Naive thymus-derived CD8-positive, alpha-beta T cell (primary cell): ENCODE measurements at regions not wholly inside any gene's neighbourhood (a gene's known extent, or its start where the extent isn't known, plus 50 kb on each side); places are given as distances from the start of the nearest gene placed in this dataset.

Experiments used
- ATAC-seq, 2 donors: fragments of 150-1000 bp; cut with Tn5 transposase in 1 of 2; sonication (Bioruptor Pico), chemical (Tn5 transposase) in 1 of 2; 1 replicate in 1 of 2; 2 replicates in 1 of 2; pipeline ENCODE4 v1.10.0; 2021; ENCODE audit warnings: mild to moderate bottlenecking in 2 of 2, moderate library complexity in 2 of 2
- POLR2A ChIA-PET: fragments of 350-600 bp; sonication (Branson Sonifier 250); formaldehyde crosslinking; loops from one replicate; lab custom pipeline; 2021; ENCODE audit warnings: antibody characterized with exemption; lab: Charles Lee
- DNase-seq, 10 donors: peaks; one replicate each; pipeline versions ENCODE4 v3.0.0 to v3.0.0-alpha.2; 2020 to 2022
- H3K27ac Mint-ChIP-seq, 10 donors: one replicate each; pipeline ENCODE4 v1.8.0; 2020 to 2022; ENCODE audit warnings: mild to moderate bottlenecking in 10 of 10, mixed read lengths in 10 of 10, moderate library complexity in 4 of 10, inconsistent platforms in 1 of 10
- H3K27me3 Mint-ChIP-seq, 5 donors: one replicate each; pipeline ENCODE4 v1.8.0; 2021 to 2022; ENCODE audit warnings: mixed read lengths in 5 of 5
- H3K36me3 Mint-ChIP-seq, 3 donors: one replicate each; pipeline ENCODE4 v1.8.0; 2020 to 2022; ENCODE audit warnings: mixed read lengths in 3 of 3, mild to moderate bottlenecking in 2 of 3, inconsistent platforms in 1 of 3
- H3K4me1 Mint-ChIP-seq, 4 donors: one replicate each; pipeline ENCODE4 v1.8.0; 2021 to 2022; ENCODE audit warnings: mixed read lengths in 4 of 4
- H3K4me3 Mint-ChIP-seq, 10 donors: one replicate each; pipeline ENCODE4 v1.8.0; 2020 to 2022; ENCODE audit warnings: mild to moderate bottlenecking in 10 of 10, mixed read lengths in 10 of 10, moderate library complexity in 6 of 10, inconsistent platforms in 1 of 10
- H3K9me3 Mint-ChIP-seq, 9 donors: one replicate each; pipeline ENCODE4 v1.8.0; 2020 to 2022; ENCODE audit warnings: mixed read lengths in 9 of 9, mild to moderate bottlenecking in 3 of 9, inconsistent platforms in 1 of 9, moderate library complexity in 1 of 9

DNA sequence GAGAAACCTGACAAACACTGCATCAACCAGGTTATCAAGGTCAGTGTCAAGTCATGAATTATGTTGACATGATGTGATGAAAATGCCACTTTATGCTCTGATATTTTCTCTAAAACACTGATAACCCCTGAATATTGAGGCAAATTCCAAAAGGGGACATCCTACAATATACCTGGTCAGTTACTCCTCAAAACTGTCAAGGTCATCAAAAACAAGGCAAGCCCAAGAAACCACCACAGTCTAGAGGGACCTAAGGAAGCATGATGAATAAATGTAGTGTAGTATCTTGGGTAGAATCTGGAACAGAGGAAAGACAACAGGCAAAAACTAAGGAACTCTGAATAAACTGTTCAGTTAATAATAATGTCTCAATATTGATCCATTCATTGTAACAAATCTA, 275.3 kb upstream of the THRB start:
- peaks cover 0 to 14% (median 0%) of the 10 kb centered on the region in 9 donors for H3K9me3 Mint-ChIP-seq
- no peaks in the 10 kb centered on the region for H3K27me3 Mint-ChIP-seq
- no peaks in the 10 kb centered on the region for H3K4me1 Mint-ChIP-seq

DNA sequence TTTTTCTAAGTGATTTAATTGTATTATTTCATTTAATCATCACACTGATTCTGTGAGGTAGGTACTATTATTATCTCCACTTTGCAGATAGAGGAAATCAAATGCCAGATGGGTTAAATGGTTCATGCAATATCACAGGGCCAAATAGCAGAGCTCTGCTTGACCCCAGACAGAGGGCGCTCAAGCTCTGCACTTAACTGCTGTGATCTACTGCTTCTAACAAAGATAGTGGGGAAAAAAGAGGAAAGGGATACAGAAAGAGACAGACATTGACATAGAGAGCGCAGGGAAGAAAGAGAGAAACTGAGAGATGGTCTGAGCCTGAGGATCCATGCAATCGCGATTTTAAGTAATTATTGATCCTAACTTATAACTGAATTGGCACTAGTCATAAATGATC, 279.1 kb upstream of the THRB start:
- Mint-ChIP-seq H3K4me1 (no peaks in the 10 kb centered on the region), H3K4me3 (no peak overlapping the region), H3K27ac (no peak overlapping the region), H3K9me3 (peaks cover 0 to 8% (median 0%) of the 10 kb centered on the region in 9 donors), H3K36me3 (no peaks in the 10 kb centered on the region), H3K27me3 (no peaks in the 10 kb centered on the region)
- DNase-seq (no peak), ATAC-seq (no peak)
- POLR2A ChIA-PET, result no interaction called here

More for the DNA sequence above, 275.3 kb upstream of the THRB start:
- H3K4me3 Mint-ChIP-seq, result no peak overlapping the region
- no peaks in the 10 kb centered on the region for H3K36me3 Mint-ChIP-seq
- no peak for ATAC-seq
- POLR2A ChIA-PET, result no interaction called here
- no peak for DNase-seq
- no peak overlapping the region for H3K27ac Mint-ChIP-seq

DNA sequence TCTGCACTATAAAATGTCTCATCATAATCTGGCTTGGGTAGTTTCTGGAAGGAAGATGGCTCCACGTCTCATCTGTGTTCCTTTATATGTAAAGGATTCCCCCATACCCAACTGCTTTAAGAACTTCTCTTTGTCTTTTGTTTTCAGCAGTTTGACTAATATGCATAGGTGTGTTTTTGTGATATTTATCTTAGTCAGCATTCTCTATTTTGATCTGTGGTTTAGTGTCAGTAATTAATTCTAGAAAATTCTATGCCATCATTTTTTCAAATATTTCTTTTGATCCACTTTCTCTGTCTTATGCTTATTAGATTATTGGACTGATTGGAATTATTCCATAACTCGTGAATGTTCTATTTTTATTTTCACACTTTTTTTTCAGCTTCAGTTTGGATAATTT, 286.3 kb upstream of the THRB start:
- no peak overlapping the region for H3K27ac Mint-ChIP-seq
- no peaks in the 10 kb centered on the region for H3K27me3 Mint-ChIP-seq
- peaks cover 0 to 13% (median 0%) of the 10 kb centered on the region in 3 donors for H3K36me3 Mint-ChIP-seq
- POLR2A ChIA-PET, result no interaction called here
- no peaks in the 10 kb centered on the region for H3K4me1 Mint-ChIP-seq
- H3K4me3 Mint-ChIP-seq, result no peak overlapping the region
- H3K9me3 Mint-ChIP-seq, result peaks cover 5 to 32% (median 18%) of the 10 kb centered on the region in 9 donors
- ATAC-seq, result no peak
- no peak for DNase-seq

DNA sequence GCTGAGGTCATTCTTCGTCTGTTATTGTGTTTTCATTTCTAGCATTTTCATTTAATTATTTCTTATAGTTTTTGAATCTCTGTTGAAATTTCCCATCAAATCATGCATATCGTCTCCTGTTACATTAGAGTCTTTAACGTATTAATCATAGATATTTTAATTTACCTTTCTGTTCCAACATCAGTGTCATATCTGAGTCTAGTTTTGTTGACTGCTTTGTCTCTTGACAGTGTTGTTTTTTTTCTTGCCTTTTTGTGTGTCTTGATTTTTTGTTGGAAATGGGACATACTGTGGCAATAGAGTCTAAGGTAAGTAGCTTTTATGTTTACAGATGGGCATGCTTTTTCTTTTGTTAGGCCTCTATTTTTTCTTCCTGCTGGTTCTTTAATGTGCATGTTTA, 286.8 kb upstream of the THRB start:
- POLR2A ChIA-PET, result no interaction called here
- H3K27me3 Mint-ChIP-seq, result no peaks in the 10 kb centered on the region
- peaks cover 5 to 33% (median 19%) of the 10 kb centered on the region in 9 donors for H3K9me3 Mint-ChIP-seq
- peaks cover 0 to 13% (median 0%) of the 10 kb centered on the region in 3 donors for H3K36me3 Mint-ChIP-seq
- H3K4me3 Mint-ChIP-seq, result no peak overlapping the region
- H3K4me1 Mint-ChIP-seq, result no peaks in the 10 kb centered on the region
- ATAC-seq (no peak), DNase-seq (no peak)
- H3K27ac Mint-ChIP-seq, result no peak overlapping the region

DNA sequence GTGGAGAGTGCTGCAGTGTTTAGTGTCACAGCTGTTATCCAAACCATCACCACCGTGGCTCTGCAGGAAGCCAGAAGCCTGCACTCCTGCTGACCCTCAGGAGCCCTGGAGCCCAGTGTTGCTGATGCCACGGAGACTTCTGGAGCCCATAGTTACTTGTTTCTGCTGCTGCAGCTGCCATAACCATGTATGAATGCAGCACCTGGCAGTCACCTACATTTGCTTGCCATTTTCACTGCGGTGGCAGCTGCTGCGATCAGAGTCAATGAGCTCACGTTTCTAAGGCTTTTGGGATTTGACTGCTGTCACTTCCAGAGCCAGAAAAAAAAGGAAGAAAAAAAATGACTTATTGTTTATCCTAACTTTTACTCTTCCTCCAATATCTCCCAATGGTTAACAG, 299.2 kb upstream of the THRB start:
- Mint-ChIP-seq H3K4me1 (no peaks in the 10 kb centered on the region), H3K9me3 (peaks cover 0 to 5% (median 0%) of the 10 kb centered on the region in 9 donors), H3K36me3 (no peaks in the 10 kb centered on the region)

DNA sequence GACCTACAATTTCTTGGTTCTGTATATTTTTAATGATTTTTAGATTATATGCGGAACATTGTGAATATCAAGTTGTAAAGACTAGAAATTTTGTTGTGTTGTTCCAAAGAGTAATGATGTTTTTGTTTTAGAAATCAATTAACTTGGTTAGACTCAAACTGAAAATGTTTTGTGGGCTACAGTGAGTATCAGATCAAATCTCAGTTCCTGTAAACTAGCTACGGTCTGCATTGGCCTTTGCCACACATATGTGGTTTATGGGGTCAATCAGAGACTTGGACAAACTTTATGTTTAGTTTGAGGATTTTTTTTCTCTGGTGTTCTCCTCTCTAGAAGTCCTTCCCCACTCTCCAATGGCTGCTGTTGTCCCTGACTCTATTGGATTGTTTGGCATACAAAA, 308.0 kb upstream of the THRB start:
- no peaks in the 10 kb centered on the region for H3K4me1 Mint-ChIP-seq
- H3K27me3 Mint-ChIP-seq, result no peaks in the 10 kb centered on the region
- no peak overlapping the region for H3K27ac Mint-ChIP-seq
- H3K36me3 Mint-ChIP-seq, result no peaks in the 10 kb centered on the region
- H3K9me3 Mint-ChIP-seq, result peaks cover 0 to 9% (median 2%) of the 10 kb centered on the region in 9 donors
- DNase-seq (no peak), ATAC-seq (no peak)
- H3K4me3 Mint-ChIP-seq, result no peak overlapping the region
- POLR2A ChIA-PET, result interaction anchor here (0.7 kb wide), 1 partner anchor 270 kb away, joined by 6 read pairs; no protein-coding TSS in a partner anchor

More for the DNA sequence above, 299.2 kb upstream of the THRB start:
- POLR2A ChIA-PET, result no interaction called here
- Mint-ChIP-seq H3K27me3 (no peaks in the 10 kb centered on the region), H3K4me3 (no peak overlapping the region), H3K27ac (no peak overlapping the region)
- DNase-seq (no peak), ATAC-seq (no peak)

DNA sequence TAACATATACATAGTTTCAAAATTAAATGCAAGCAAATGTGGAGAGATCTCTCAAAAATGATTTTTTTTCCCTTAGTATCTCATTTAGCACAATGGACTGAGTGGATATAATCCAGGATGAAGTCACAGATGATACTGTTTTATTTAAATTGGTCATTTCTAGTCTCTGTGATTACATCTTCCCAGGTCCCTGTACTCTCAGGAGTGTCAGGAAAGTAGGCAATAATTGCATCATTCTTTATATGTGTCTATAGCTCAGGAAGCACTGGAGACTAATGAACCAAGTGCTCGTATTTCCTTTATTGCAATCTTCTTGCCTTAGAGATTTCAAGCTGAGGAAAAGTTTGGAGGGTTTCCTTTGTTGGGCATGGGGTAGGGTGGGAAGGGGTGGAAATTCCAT, 309.4 kb upstream of the THRB start:
- H3K9me3 Mint-ChIP-seq, result peaks cover 0 to 18% (median 2%) of the 10 kb centered on the region in 9 donors
- no peak for ATAC-seq
- H3K27me3 Mint-ChIP-seq, result no peaks in the 10 kb centered on the region
- no peak overlapping the region for H3K4me3 Mint-ChIP-seq
- H3K36me3 Mint-ChIP-seq, result no peaks in the 10 kb centered on the region
- POLR2A ChIA-PET, result no interaction called here
- H3K4me1 Mint-ChIP-seq, result no peaks in the 10 kb centered on the region
- H3K27ac Mint-ChIP-seq, result no peak overlapping the region
- no peak for DNase-seq

DNA sequence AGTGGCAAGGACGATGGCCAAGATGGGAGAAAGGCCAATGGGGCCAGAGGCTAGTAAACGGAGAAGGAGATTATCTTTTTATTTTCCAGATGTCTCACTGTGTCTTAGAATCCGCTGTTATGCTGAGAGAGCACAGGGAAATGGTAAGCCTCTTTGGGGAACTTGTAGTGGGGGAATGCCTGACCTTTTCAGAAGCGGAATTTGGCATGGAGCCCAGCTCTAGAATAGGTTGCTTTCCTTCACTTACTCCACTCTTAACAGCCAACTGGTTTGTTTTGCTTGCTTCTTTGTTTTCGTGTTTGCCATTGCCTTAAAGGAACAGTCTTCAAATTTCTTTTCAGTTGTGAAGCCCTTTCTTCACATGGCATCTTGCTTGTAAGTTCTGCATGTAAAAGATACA, 316.2 kb upstream of the THRB start:
- Mint-ChIP-seq H3K36me3 (no peaks in the 10 kb centered on the region), H3K4me1 (no peaks in the 10 kb centered on the region), H3K9me3 (peaks cover 0 to 29% (median 3%) of the 10 kb centered on the region in 9 donors), H3K27ac (no peak overlapping the region), H3K27me3 (no peaks in the 10 kb centered on the region), H3K4me3 (no peak overlapping the region)
- POLR2A ChIA-PET, result no interaction called here
- ATAC-seq (no peak), DNase-seq (no peak)

DNA sequence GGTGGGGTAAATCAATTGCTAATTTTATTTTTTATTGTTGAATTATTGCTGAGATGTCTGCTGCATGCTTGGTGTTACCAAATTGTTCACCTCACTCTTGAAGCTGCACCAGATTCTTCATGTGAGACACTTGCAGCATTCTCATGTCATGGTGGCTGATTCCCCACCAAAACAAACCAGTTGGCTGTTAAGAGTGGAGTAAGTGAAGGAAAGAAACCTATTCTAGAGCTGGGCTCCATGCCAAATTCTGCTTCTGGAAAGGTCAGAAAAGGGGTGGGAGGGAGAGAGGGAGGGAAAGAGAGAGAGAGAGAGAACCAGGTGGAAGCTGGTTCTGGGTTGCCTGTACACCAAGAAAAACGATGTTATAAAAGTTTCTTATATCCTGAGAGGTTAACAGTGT, 317.5 kb upstream of the THRB start:
- DNase-seq, result no peak
- no peaks in the 10 kb centered on the region for H3K4me1 Mint-ChIP-seq
- ATAC-seq, result no peak
- peaks cover 0 to 29% (median 4%) of the 10 kb centered on the region in 9 donors for H3K9me3 Mint-ChIP-seq
- no peaks in the 10 kb centered on the region for H3K27me3 Mint-ChIP-seq
- H3K27ac Mint-ChIP-seq, result no peak overlapping the region
- no peak overlapping the region for H3K4me3 Mint-ChIP-seq
- H3K36me3 Mint-ChIP-seq, result no peaks in the 10 kb centered on the region
- POLR2A ChIA-PET, result no interaction called here

DNA sequence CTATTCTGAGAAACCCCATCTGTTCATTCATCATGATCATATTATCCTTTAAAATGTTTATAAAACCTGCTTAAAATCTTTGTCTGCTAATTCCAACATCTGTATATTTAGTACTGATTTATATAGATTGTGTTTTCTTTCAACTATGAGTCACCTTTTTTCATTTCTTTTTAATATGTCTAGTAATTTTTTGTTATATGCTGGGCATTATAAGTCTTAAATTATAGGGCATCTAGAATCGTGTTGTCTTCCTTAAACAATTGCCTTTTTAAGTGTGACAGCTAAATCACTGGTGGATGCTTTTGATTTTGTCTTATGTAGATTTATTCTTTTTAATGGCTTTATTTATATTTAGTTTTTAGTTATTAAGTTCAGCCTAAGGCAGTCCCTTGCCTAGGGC, 323.4 kb upstream of the THRB start:
- no peak for ATAC-seq
- Mint-ChIP-seq H3K36me3 (no peaks in the 10 kb centered on the region), H3K27ac (no peak overlapping the region), H3K4me3 (no peak overlapping the region), H3K27me3 (peaks cover 0 to 3% (median 0%) of the 10 kb centered on the region in 5 donors), H3K4me1 (no peaks in the 10 kb centered on the region), H3K9me3 (peaks cover 0 to 18% (median 2%) of the 10 kb centered on the region in 9 donors)
- no peak for DNase-seq
- POLR2A ChIA-PET, result no interaction called here

DNA sequence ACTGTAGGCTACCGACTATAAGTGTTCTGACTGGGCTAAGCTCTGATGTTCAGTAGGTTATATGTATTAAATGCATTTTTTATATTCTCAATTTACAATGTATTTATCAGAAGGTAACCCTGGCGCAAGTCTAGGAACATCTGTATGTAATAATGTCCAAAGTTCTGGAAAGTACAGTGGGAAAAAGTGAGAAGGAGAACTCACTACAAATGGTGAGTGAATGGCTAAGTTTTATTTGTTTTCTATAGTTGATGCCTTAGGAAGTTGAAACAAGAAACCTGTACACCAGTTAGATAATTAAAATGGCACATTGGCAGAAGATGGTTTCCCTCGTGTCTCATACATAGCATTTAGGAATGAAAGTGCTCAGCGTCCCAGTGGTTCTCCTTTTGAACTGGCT, 333.4 kb upstream of the THRB start:
- Mint-ChIP-seq H3K36me3 (peaks cover 0 to 4% (median 0%) of the 10 kb centered on the region in 3 donors), H3K4me1 (peaks cover 0 to 2% (median under 1%) of the 10 kb centered on the region in 4 donors), H3K9me3 (peaks cover 0 to 12% (median 3%) of the 10 kb centered on the region in 9 donors), H3K27ac (no peak overlapping the region), H3K4me3 (no peak overlapping the region), H3K27me3 (peaks cover 9 to 48% (median 37%) of the 10 kb centered on the region in 5 donors)
- POLR2A ChIA-PET, result no interaction called here
- DNase-seq, result no peak
- no peak for ATAC-seq

DNA sequence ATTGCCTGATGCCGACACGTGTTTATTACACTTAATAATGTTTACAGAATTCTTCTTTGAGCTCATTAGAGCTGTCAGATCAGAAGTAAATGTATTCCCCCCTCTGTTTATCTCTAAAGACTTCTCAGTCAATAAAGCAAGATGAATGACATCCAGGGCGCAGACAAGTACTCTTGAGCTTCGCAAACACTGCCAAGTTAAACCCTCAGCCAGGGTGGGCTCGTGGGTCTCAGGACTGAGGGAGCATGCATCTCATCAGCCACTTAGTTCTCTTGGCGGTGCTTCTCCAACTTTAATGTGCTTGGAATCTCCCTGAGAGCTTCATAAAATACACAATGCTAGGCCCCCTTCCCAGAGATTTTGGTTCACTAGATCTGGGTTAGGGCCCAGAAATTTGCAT, 333.9 kb upstream of the THRB start:
- ATAC-seq, result no peak
- H3K4me3 Mint-ChIP-seq, result no peak overlapping the region
- H3K9me3 Mint-ChIP-seq, result peaks cover 0 to 16% (median 3%) of the 10 kb centered on the region in 9 donors
- no peak for DNase-seq
- POLR2A ChIA-PET, result no interaction called here
- peaks cover 9 to 48% (median 40%) of the 10 kb centered on the region in 5 donors for H3K27me3 Mint-ChIP-seq
- no peak overlapping the region for H3K27ac Mint-ChIP-seq
- peaks cover 0 to 4% (median 0%) of the 10 kb centered on the region in 3 donors for H3K36me3 Mint-ChIP-seq
- peaks cover 0 to 2% (median under 1%) of the 10 kb centered on the region in 4 donors for H3K4me1 Mint-ChIP-seq

DNA sequence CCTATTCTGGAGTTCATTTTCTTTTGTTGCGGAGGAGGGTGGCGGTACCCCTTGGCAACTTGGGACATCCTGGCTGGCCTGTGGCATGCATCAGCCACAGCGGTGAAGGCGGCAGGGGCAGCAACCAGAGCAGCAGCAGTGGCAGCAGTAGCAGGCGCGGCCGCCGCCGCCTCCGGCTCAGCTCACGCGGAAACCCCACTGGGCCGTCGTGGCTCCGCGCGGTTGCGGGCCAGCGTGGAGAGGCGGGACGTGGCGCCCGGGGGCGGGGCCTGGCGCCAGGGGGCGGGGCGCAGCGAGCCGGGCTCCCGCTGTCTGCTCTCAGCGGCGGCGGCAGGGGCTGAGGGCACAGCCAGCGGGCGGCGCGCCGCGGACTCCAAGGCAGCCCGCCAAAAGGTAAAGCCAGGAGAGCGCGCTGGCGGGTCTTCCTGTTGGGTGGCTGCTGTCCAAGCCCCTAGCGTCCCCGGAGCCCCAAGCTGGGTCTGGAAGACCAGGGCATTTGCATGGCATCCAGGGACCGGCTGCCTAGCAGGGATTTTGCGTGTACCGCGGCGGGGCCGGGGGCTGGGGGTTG, 334.4 kb upstream of the THRB start:
- peaks cover 9 to 48% (median 40%) of the 10 kb centered on the region in 5 donors for H3K27me3 Mint-ChIP-seq
- peaks cover 0 to 18% (median 3%) of the 10 kb centered on the region in 9 donors for H3K9me3 Mint-ChIP-seq
- ATAC-seq (no peak), DNase-seq (no peak)
- no peak overlapping the region for H3K27ac Mint-ChIP-seq
- H3K4me1 Mint-ChIP-seq, result peaks cover 0 to 2% (median under 1%) of the 10 kb centered on the region in 4 donors
- peaks cover 0 to 4% (median 0%) of the 10 kb centered on the region in 3 donors for H3K36me3 Mint-ChIP-seq
- no peak overlapping the region for H3K4me3 Mint-ChIP-seq
- POLR2A ChIA-PET, result no interaction called here
